Endothelial cell of umbilical vein (primary cell): ENCODE measurements at regions not wholly inside any gene's neighbourhood (a gene's known extent, or its start where the extent isn't known, plus 50 kb on each side); places are given as distances from the start of the nearest gene placed in this dataset.

Experiments used
- BruUV-seq: library from RNA; stranded (reverse); fragments of 400-500 nt; replicated peaks from 2 replicates; lab custom pipeline; 2021; lab: Mats Ljungman, UMichigan
- CTCF ChIA-PET: fragments of 300-600, 350-600 bp; sonication (Branson Sonifier 250); formaldehyde crosslinking; loops from one replicate; lab custom pipeline; 2021; ENCODE audit warnings: antibody characterized with exemption, inconsistent platforms; lab: Charles Lee
- POLR2A ChIA-PET: fragments of 300-600, 350-600 bp; sonication (Branson Sonifier 250); formaldehyde crosslinking; loops from one replicate; lab custom pipeline; 2021; ENCODE audit warnings: antibody characterized with exemption, inconsistent platforms; lab: Charles Lee
- DNase-seq: peaks from one replicate; pipeline ENCODE4 v3.0.0-alpha.2; 2011; ENCODE audit warnings: low read depth, low spot score
- FAIRE-seq: peaks from 2 replicates; lab custom pipeline; 2011; peaks lifted over from hg19 to GRCh38; lab: Jason Lieb, UNC
- H2AFZ ChIP-seq: 2 replicates; pipeline ENCODE4 v1.6.0; 2012; ENCODE audit warnings: low read depth, low read length, control low read depth, inconsistent platforms
- H3K27ac ChIP-seq: 2 replicates; pipeline ENCODE4 v1.5.1; 2011; ENCODE audit warnings: low read depth, mild to moderate bottlenecking, control low read depth, low read length, moderate library complexity; ENCODE audit not compliant: insufficient read depth
- H3K27me3 ChIP-seq, 2 experiments: 2 replicates each; pipeline versions ENCODE4 v1.6.0 to v1.6.1; 2011; ENCODE audit warnings: low read length in 2 of 2, mixed read lengths in 1 of 2; ENCODE audit not compliant: control insufficient read depth in 2 of 2, insufficient read depth in 2 of 2
- H3K36me3 ChIP-seq, 2 experiments: 2 replicates in 1 of 2; 3 replicates in 1 of 2; pipeline ENCODE4 v1.5.1; 2011; ENCODE audit warnings: low read length in 2 of 2, mild to moderate bottlenecking in 1 of 2, moderate library complexity in 1 of 2; ENCODE audit not compliant: control insufficient read depth in 2 of 2, insufficient read depth in 2 of 2; ENCODE audit errors: extremely low read depth in 1 of 2
- H3K4me1 ChIP-seq: 3 replicates; pipeline ENCODE4 v1.5.1; 2011; ENCODE audit warnings: mild to moderate bottlenecking, low read length; ENCODE audit not compliant: control insufficient read depth, insufficient read depth; ENCODE audit errors: extremely low read depth
- H3K4me2 ChIP-seq: 2 replicates; pipeline ENCODE4 v1.6.1; 2011; ENCODE audit warnings: low read length, control low read depth, mixed read lengths; ENCODE audit not compliant: insufficient read depth
- H3K4me3 ChIP-seq, 3 experiments: fragments of 200-600 bp in 1 of 3; sonication (generic), shearing (Covaris generic) in 1 of 3; replicated peaks in 1 of 3; 2 replicates each; pipeline ENCODE4 v1.5.1; 2011 to 2016; ENCODE audit warnings: control low read depth in 3 of 3, low read length in 3 of 3, mild to moderate bottlenecking in 2 of 3, inconsistent platforms in 1 of 3, low read depth in 1 of 3, moderate library complexity in 1 of 3; ENCODE audit not compliant: insufficient read depth in 1 of 3
- H3K79me2 ChIP-seq: 2 replicates; pipeline ENCODE4 v1.6.0; 2012; ENCODE audit warnings: low read length, inconsistent platforms; ENCODE audit not compliant: control insufficient read depth, insufficient read depth
- H3K9ac ChIP-seq: replicated peaks from 2 replicates; pipeline ENCODE3; 2011; ENCODE audit warnings: low read length, control low read depth; ENCODE audit not compliant: insufficient read depth; ENCODE audit errors: extremely low read depth
- H3K9me1 ChIP-seq: replicated peaks from 3 replicates; pipeline ENCODE4 v1.6.0; 2011; ENCODE audit warnings: mild to moderate bottlenecking, low read length; ENCODE audit not compliant: control insufficient read depth, insufficient read depth; ENCODE audit errors: extremely low read depth
- H3K9me3 ChIP-seq: replicated peaks from 2 replicates; pipeline ENCODE4 v1.5.1; 2012; ENCODE audit warnings: low read length, inconsistent platforms; ENCODE audit not compliant: control insufficient read depth, insufficient read depth
- H4K20me1 ChIP-seq: replicated peaks from 2 replicates; pipeline ENCODE3; 2011; ENCODE audit warnings: mild to moderate bottlenecking, low read length; ENCODE audit not compliant: control insufficient read depth, insufficient read depth; ENCODE audit errors: extremely low read depth
- EZH2 ChIP-seq: IDR thresholded peaks from 2 replicates; pipeline ENCODE4 v1.6.1; 2012; ENCODE audit warnings: borderline replicate concordance, low read depth, mild to moderate bottlenecking, moderate library complexity, low read length, inconsistent platforms; ENCODE audit not compliant: severe bottlenecking
- FOS ChIP-seq: IDR thresholded peaks from 2 replicates; pipeline ENCODE4 v1.6.1; 2011; ENCODE audit warnings: mild to moderate bottlenecking, low read length, moderate library complexity, borderline replicate concordance; ENCODE audit not compliant: insufficient read depth
- GATA2 ChIP-seq: IDR thresholded peaks from 2 replicates; pipeline ENCODE4 v1.7.0; 2011; ENCODE audit warnings: low read depth, mild to moderate bottlenecking, moderate library complexity, mixed read lengths, low read length; ENCODE audit not compliant: insufficient read length, insufficient read depth
- JUN ChIP-seq: IDR thresholded peaks from 2 replicates; pipeline ENCODE4 v1.6.1; 2011; ENCODE audit warnings: borderline replicate concordance, low read depth; ENCODE audit not compliant: insufficient read length, insufficient read depth
- MYC ChIP-seq: IDR thresholded peaks from one replicate; pipeline ENCODE4 v1.6.1; 2011; ENCODE audit warnings: mild to moderate bottlenecking, low read depth, low read length
- POLR2A ChIP-seq: IDR thresholded peaks from 2 replicates; pipeline ENCODE4 v1.6.1; 2012; ENCODE audit warnings: low read depth, mild to moderate bottlenecking, control low read depth, low read length
- POLR2AphosphoS5 ChIP-seq: IDR thresholded peaks from 2 replicates; pipeline ENCODE4 v1.6.1; 2012; ENCODE audit warnings: low read depth, mild to moderate bottlenecking, control low read depth, low read length, moderate library complexity; ENCODE audit not compliant: insufficient read depth
- dilution Hi-C: fragments of 300-500 bp; cut with MboI; formaldehyde crosslinking; loops from one replicate; pipeline ENCODE4 v1.15.0; 2019; ENCODE audit warnings: low sequenced_read_pairs; ENCODE audit not compliant: extremely low pct_ligation_motif_present
- intact Hi-C: fragments of 100-400 bp; cut with micrococcal nuclease; formaldehyde crosslinking; loops from one replicate; pipeline ENCODE4 v1.10.0; 2022
- TF ChIP-seq, protein P1 (sequence below): IDR thresholded peaks from 2 replicates; pipeline ENCODE4 v1.6.1; 2011; ENCODE audit not compliant: insufficient read depth, insufficient read length
- TF ChIP-seq, protein P2 (sequence below), 2 donors: IDR thresholded peaks; 1 replicate in 1 of 2; 2 replicates in 1 of 2; pipeline ENCODE4 v1.5.1; 2011; ENCODE audit warnings: low read length in 2 of 2, mild to moderate bottlenecking in 2 of 2, moderate library complexity in 2 of 2, control low read depth in 1 of 2, inconsistent platforms in 1 of 2, low read depth in 1 of 2; ENCODE audit not compliant: insufficient read depth in 1 of 2; ENCODE audit errors: extremely low read depth in 1 of 2

DNA sequence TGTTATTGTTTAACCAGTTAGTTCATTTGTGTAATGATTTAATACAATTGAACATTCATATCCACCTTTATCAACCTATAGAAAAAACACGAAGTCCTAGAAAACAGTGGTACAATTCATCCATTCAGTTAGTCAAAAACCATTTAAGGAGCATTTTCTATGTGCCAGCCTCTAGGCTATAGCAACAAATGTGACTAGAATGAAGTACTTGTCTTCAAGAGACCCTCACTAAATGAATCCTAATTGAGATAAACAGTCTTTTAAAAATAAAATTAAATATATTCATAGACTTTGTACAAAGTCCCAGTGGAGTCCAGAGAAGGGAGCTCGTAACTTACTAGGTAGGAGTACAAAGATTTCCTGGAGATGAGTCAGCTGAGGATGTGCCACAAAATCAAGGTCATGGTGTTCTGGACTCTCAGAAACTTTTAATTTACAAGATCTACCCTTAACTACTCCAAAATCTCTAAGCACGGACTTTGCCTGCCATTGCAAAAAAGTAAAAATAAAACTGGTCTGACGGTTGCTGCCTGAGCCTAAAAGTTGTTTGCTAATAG, 430.7 kb upstream of the DCN start:
- intact Hi-C loops (no loop called here), dilution Hi-C loops (no loop called here)
- DNase-seq (no peak), FAIRE-seq (no peak)
- Histone ChIP-seq H3K79me2 (no peaks in the 10 kb centered on the region), H3K27me3 (no peaks in the 10 kb centered on the region), H3K9ac (no peak overlapping the region), H3K27ac (no peak overlapping the region), H4K20me1 (no peaks in the 10 kb centered on the region), H3K4me3 (no peak overlapping the region), H3K9me3 (no peaks in the 10 kb centered on the region), H3K4me1 (no peaks in the 10 kb centered on the region), H3K9me1 (no peaks in the 10 kb centered on the region), H3K36me3 (no peaks in the 10 kb centered on the region), H2AFZ (no peak overlapping the region), H3K4me2 (no peak overlapping the region)
- CTCF ChIA-PET = interaction anchor here (0.6 to 1.2 kb wide), 2 partner anchors 9 to 15 kb away, joined by 3 read pairs; no protein-coding TSS in a partner anchor
- POLR2A ChIA-PET = no interaction called here
- no TSS peak for BruUV-seq
- TF ChIP-seq, protein P1, sequence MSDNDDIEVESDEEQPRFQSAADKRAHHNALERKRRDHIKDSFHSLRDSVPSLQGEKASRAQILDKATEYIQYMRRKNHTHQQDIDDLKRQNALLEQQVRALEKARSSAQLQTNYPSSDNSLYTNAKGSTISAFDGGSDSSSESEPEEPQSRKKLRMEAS = no peak
- no peak for TF ChIP-seq GATA2
- TF ChIP-seq MYC = no peak

DNA sequence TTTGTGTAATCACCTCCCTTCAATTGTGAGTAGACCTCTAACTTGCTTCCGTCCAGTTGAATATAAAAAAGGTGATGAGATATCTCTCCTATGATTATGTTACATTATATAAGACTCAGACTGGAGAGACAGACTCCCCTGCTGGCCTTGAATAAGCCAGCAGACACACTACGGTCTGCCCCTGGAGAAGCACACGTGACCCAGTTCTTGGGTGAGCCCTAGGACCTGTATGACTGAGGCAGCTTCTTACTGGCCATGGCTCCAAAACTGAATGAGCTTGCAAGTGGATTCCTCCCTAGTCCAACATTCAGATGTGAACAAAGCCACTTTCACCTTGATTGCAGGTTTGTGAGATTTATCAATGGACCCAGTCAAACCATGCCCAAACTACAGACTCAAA, 427.9 kb upstream of the DCN start:
- no peak for FAIRE-seq
- intact Hi-C loops = no loop called here
- dilution Hi-C loops = no loop called here

More for the DNA sequence above, 427.9 kb upstream of the DCN start:
- Histone ChIP-seq H3K27ac (no peak overlapping the region), H3K36me3 (no peaks in the 10 kb centered on the region), H3K4me1 (no peaks in the 10 kb centered on the region), H3K4me2 (no peak overlapping the region), H3K9ac (no peak overlapping the region), H3K27me3 (no peaks in the 10 kb centered on the region), H3K4me3 (no peak overlapping the region), H3K9me3 (no peaks in the 10 kb centered on the region), H2AFZ (no peak overlapping the region), H4K20me1 (no peaks in the 10 kb centered on the region), H3K9me1 (no peaks in the 10 kb centered on the region), H3K79me2 (no peaks in the 10 kb centered on the region)
- POLR2A ChIA-PET = no interaction called here
- no TSS peak for BruUV-seq
- no peak for TF ChIP-seq EZH2
- no peak for TF ChIP-seq POLR2AphosphoS5
- TF ChIP-seq MYC = no peak
- no peak for TF ChIP-seq GATA2
- TF ChIP-seq JUN = no peak
- no peak for TF ChIP-seq FOS
- TF ChIP-seq, protein P2, sequence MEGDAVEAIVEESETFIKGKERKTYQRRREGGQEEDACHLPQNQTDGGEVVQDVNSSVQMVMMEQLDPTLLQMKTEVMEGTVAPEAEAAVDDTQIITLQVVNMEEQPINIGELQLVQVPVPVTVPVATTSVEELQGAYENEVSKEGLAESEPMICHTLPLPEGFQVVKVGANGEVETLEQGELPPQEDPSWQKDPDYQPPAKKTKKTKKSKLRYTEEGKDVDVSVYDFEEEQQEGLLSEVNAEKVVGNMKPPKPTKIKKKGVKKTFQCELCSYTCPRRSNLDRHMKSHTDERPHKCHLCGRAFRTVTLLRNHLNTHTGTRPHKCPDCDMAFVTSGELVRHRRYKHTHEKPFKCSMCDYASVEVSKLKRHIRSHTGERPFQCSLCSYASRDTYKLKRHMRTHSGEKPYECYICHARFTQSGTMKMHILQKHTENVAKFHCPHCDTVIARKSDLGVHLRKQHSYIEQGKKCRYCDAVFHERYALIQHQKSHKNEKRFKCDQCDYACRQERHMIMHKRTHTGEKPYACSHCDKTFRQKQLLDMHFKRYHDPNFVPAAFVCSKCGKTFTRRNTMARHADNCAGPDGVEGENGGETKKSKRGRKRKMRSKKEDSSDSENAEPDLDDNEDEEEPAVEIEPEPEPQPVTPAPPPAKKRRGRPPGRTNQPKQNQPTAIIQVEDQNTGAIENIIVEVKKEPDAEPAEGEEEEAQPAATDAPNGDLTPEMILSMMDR (IDR thresholded peaks at IDR 0.05; ENCODE audit: extremely low read depth in 1 of 2, insufficient read depth in 1 of 2, low read depth in 1 of 2, low read length in 2 of 2) = no peak
- TF ChIP-seq, protein P1 = no peak
- TF ChIP-seq POLR2A = no peak
- CTCF ChIA-PET = no interaction called here
- DNase-seq = no peak
